ENCODE measurements at regions not wholly inside any gene's neighbourhood (a gene's known extent, or its start where the extent isn't known, plus 50 kb on each side); places are given as distances from the start of the nearest gene placed in this dataset.

- Histone ChIP-seq H3K27me3 (no peaks in the 10 kb centered on the region), H3K36me3 (no peaks in the 10 kb centered on the region), H3K9me3 (no peaks in the 10 kb centered on the region), H3K4me3 (no peak overlapping the region)
- no peak for DNase-seq
These were observed 695.4 kb upstream of the INTU start for GRCh38 chr4:126937342-126937741.

- Histone ChIP-seq H3K4me3 (no peak overlapping the region), H3K9me3 (no peaks in the 10 kb centered on the region), H3K27me3 (no peaks in the 10 kb centered on the region), H3K36me3 (no peaks in the 10 kb centered on the region)
- DNase-seq: no peak
These were observed 694.8 kb upstream of the INTU start for GRCh38 chr4:126937846-126938422.

GRCh38 chr4:126939401-126939800 lies 693.4 kb upstream of the INTU start:
- peak; percentile 1 for DNase-seq

GRCh38 chr4:126947536-126947935 lies 685.2 kb upstream of the INTU start:
- no peak overlapping the region for H3K4me3 ChIP-seq
- no peaks in the 10 kb centered on the region for H3K27me3 ChIP-seq
- no peak for DNase-seq
- H3K9me3 ChIP-seq: no peaks in the 10 kb centered on the region
- no peaks in the 10 kb centered on the region for H3K36me3 ChIP-seq

More at GRCh38 chr4:126939401-126939800, 693.4 kb upstream of the INTU start:
- Histone ChIP-seq H3K36me3 (no peaks in the 10 kb centered on the region), H3K9me3 (no peaks in the 10 kb centered on the region), H3K4me3 (no peak overlapping the region), H3K27me3 (no peaks in the 10 kb centered on the region)

- Histone ChIP-seq H3K36me3 (no peaks in the 10 kb centered on the region), H3K27me3 (no peaks in the 10 kb centered on the region), H3K4me3 (no peak overlapping the region), H3K9me3 (no peaks in the 10 kb centered on the region)
- DNase-seq: no peak
These were observed 678.0 kb upstream of the INTU start for GRCh38 chr4:126954537-126955291.

GRCh38 chr4:126955292-126956183 lies 677.2 kb upstream of the INTU start:
- Histone ChIP-seq H3K27me3 (no peaks in the 10 kb centered on the region), H3K36me3 (no peaks in the 10 kb centered on the region), H3K9me3 (no peaks in the 10 kb centered on the region), H3K4me3 (no peak overlapping the region)
- DNase-seq: no peak

GRCh38 chr4:126956184-126956897 lies 676.4 kb upstream of the INTU start:
- DNase-seq: no peak
- Histone ChIP-seq H3K4me3 (no peak overlapping the region), H3K36me3 (no peaks in the 10 kb centered on the region), H3K27me3 (no peaks in the 10 kb centered on the region), H3K9me3 (no peaks in the 10 kb centered on the region)

- no peaks in the 10 kb centered on the region for H3K27me3 ChIP-seq
- no peaks in the 10 kb centered on the region for H3K36me3 ChIP-seq
- no peaks in the 10 kb centered on the region for H3K9me3 ChIP-seq
- DNase-seq: no peak
- H3K4me3 ChIP-seq: no peak overlapping the region
These were observed 675.2 kb upstream of the INTU start for GRCh38 chr4:126957556-126957955.

- Histone ChIP-seq H3K27me3 (no peaks in the 10 kb centered on the region), H3K36me3 (no peaks in the 10 kb centered on the region), H3K9me3 (no peaks in the 10 kb centered on the region), H3K4me3 (no peak overlapping the region)
- DNase-seq: no peak
These were observed 674.8 kb upstream of the INTU start for GRCh38 chr4:126957987-126958386.

GRCh38 chr4:126958482-126958881 lies 674.3 kb upstream of the INTU start:
- Histone ChIP-seq H3K36me3 (no peaks in the 10 kb centered on the region), H3K9me3 (no peaks in the 10 kb centered on the region), H3K4me3 (no peak overlapping the region), H3K27me3 (no peaks in the 10 kb centered on the region)
- no peak for DNase-seq

GRCh38 chr4:126959056-126959745 lies 673.6 kb upstream of the INTU start:
- no peak for DNase-seq
- Histone ChIP-seq H3K9me3 (no peaks in the 10 kb centered on the region), H3K27me3 (no peaks in the 10 kb centered on the region)

GRCh38 chr4:126960760-126961159 lies 672.0 kb upstream of the INTU start:
- Histone ChIP-seq H3K4me3 (no peak overlapping the region), H3K9me3 (no peaks in the 10 kb centered on the region), H3K36me3 (no peaks in the 10 kb centered on the region), H3K27me3 (no peaks in the 10 kb centered on the region)
- no peak for DNase-seq

More at GRCh38 chr4:126959056-126959745, 673.6 kb upstream of the INTU start:
- Histone ChIP-seq H3K36me3 (no peaks in the 10 kb centered on the region), H3K4me3 (no peak overlapping the region)

- Histone ChIP-seq H3K27me3 (no peaks in the 10 kb centered on the region), H3K9me3 (no peaks in the 10 kb centered on the region), H3K36me3 (no peaks in the 10 kb centered on the region), H3K4me3 (no peak overlapping the region)
- no peak for DNase-seq
These were observed 671.1 kb upstream of the INTU start for GRCh38 chr4:126961661-126962060.

- DNase-seq: no peak
These were observed 666.9 kb upstream of the INTU start for GRCh38 chr4:126965877-126966276.

GRCh38 chr4:126969360-126970235 lies 663.2 kb upstream of the INTU start:
- Histone ChIP-seq H3K4me3 (no peak overlapping the region), H3K27me3 (no peaks in the 10 kb centered on the region), H3K9me3 (no peaks in the 10 kb centered on the region), H3K36me3 (no peaks in the 10 kb centered on the region)
- no peak for DNase-seq

More at GRCh38 chr4:126965877-126966276, 666.9 kb upstream of the INTU start:
- Histone ChIP-seq H3K27me3 (no peaks in the 10 kb centered on the region), H3K9me3 (no peaks in the 10 kb centered on the region), H3K4me3 (no peak overlapping the region), H3K36me3 (no peaks in the 10 kb centered on the region)
